GM06990 (cell line): ENCODE measurements at regions not wholly inside any gene's neighbourhood (a gene's known extent, or its start where the extent isn't known, plus 50 kb on each side); places are given as distances from the start of the nearest gene placed in this dataset.
"Not testable (repeated sequence)": the region's sequence is repeated elsewhere in the genome, so short reads cannot be mapped to it uniquely, and the experiment has no call there.

Experiments
- DNase-seq: peaks from one replicate; pipeline ENCODE4 v3.0.0-alpha.2; 2011; ENCODE audit not compliant: insufficient read length; ENCODE audit errors: extremely low read depth
- H3K27me3 ChIP-seq: replicated peaks from 2 replicates; pipeline ENCODE4 v1.6.0; 2011; ENCODE audit warnings: low read length; ENCODE audit not compliant: control insufficient read depth, insufficient read depth
- H3K36me3 ChIP-seq: 2 replicates; pipeline ENCODE4 v1.5.1; 2011; ENCODE audit warnings: low read length; ENCODE audit not compliant: control insufficient read depth, insufficient read depth
- H3K4me3 ChIP-seq: replicated peaks from 2 replicates; pipeline ENCODE4 v1.5.1; 2011; ENCODE audit warnings: low read depth, mild to moderate bottlenecking, control low read depth, low read length
- CTCF ChIP-seq: IDR thresholded peaks from 2 replicates; pipeline ENCODE4 v1.5.1; 2011; ENCODE audit warnings: low read length, control low read depth, mild to moderate bottlenecking, inconsistent platforms; ENCODE audit not compliant: insufficient read depth, poor library complexity, severe bottlenecking

- DNase-seq = no peak
- Histone ChIP-seq H3K36me3 (no peaks in the 10 kb centered on the region), H3K27me3 (no peaks in the 10 kb centered on the region), H3K4me3 (no peak overlapping the region)
- no peak for TF ChIP-seq CTCF
These were observed 102.6 kb downstream of the CAAP1 start for GRCh38 chr9:26789959-26790358.

GRCh38 chr9:26786564-26786963 lies 106.0 kb downstream of the CAAP1 start:
- no peak overlapping the region for H3K4me3 ChIP-seq
- no peaks in the 10 kb centered on the region for H3K36me3 ChIP-seq
- no peak for DNase-seq
- H3K27me3 ChIP-seq = no peaks in the 10 kb centered on the region
- no peak for TF ChIP-seq CTCF

- H3K36me3 ChIP-seq = no peaks in the 10 kb centered on the region
- H3K27me3 ChIP-seq = no peaks in the 10 kb centered on the region
- no peak for DNase-seq
- no peak for TF ChIP-seq CTCF
- H3K4me3 ChIP-seq = no peak overlapping the region
These were observed 109.7 kb downstream of the CAAP1 start for GRCh38 chr9:26782899-26783298.

- no peaks in the 10 kb centered on the region for H3K27me3 ChIP-seq
- H3K36me3 ChIP-seq = no peaks in the 10 kb centered on the region
- H3K4me3 ChIP-seq = no peak overlapping the region
- TF ChIP-seq CTCF = no peak
- DNase-seq = no peak
These were observed 110.7 kb downstream of the CAAP1 start for GRCh38 chr9:26781906-26782305.

GRCh38 chr9:26780307-26780706 lies 112.3 kb downstream of the CAAP1 start:
- not testable (repeated sequence) for H3K27me3 ChIP-seq, H3K36me3 ChIP-seq, H3K4me3 ChIP-seq, DNase-seq

GRCh38 chr9:26779062-26779461 lies 113.5 kb downstream of the CAAP1 start:
- no peak overlapping the region for H3K4me3 ChIP-seq
- DNase-seq = no peak
- no peaks in the 10 kb centered on the region for H3K36me3 ChIP-seq
- no peak for TF ChIP-seq CTCF
- no peaks in the 10 kb centered on the region for H3K27me3 ChIP-seq
